Activated CD8-positive, alpha-beta memory T cell treated with anti-CD3 and anti-CD28 coated beads, Interleukin-2, amount 50 U/mL, for 4 hours (primary cell): ENCODE measurements at regions not wholly inside any gene's neighbourhood (a gene's known extent, or its start where the extent isn't known, plus 50 kb on each side); places are given as distances from the start of the nearest gene placed in this dataset.

Experiments used
- DNase-seq: peaks from one replicate; pipeline ENCODE4 v3.0.0-alpha.2; 2020

- DNase-seq = no peak
Observed at GRCh38 chr3:168884353-168884903, 779.1 kb downstream of the MECOM start.

- no peak for DNase-seq
Observed at GRCh38 chr3:168883145-168883544, 780.4 kb downstream of the MECOM start.

- DNase-seq = no peak
Observed at GRCh38 chr3:168881804-168882203, 781.7 kb downstream of the MECOM start.

GRCh38 chr3:168878655-168879054 lies 782.9 kb upstream of the GOLIM4 start:
- DNase-seq = no peak

GRCh38 chr3:168877899-168878298 lies 782.2 kb upstream of the GOLIM4 start:
- no peak for DNase-seq

- no peak for DNase-seq
Observed at GRCh38 chr3:168876346-168877035, 780.8 kb upstream of the GOLIM4 start.

GRCh38 chr3:168872826-168873225 lies 777.1 kb upstream of the GOLIM4 start:
- DNase-seq = no peak

- no peak for DNase-seq
Observed at GRCh38 chr3:168870892-168871291, 775.2 kb upstream of the GOLIM4 start.

- DNase-seq = no peak
Observed at GRCh38 chr3:168865022-168865551, 769.4 kb upstream of the GOLIM4 start.

- no peak for DNase-seq
Observed at GRCh38 chr3:168864107-168865021, 768.6 kb upstream of the GOLIM4 start.

- DNase-seq = no peak
Observed at GRCh38 chr3:168863561-168863960, 767.8 kb upstream of the GOLIM4 start.

- no peak for DNase-seq
Observed at GRCh38 chr3:168862466-168862865, 766.7 kb upstream of the GOLIM4 start.

GRCh38 chr3:168860592-168860991 lies 764.9 kb upstream of the GOLIM4 start:
- no peak for DNase-seq

GRCh38 chr3:168860028-168860427 lies 764.3 kb upstream of the GOLIM4 start:
- DNase-seq = no peak

- no peak for DNase-seq
Observed at GRCh38 chr3:168859574-168859973, 763.9 kb upstream of the GOLIM4 start.

GRCh38 chr3:168859143-168859542 lies 763.4 kb upstream of the GOLIM4 start:
- no peak for DNase-seq

- DNase-seq = no peak
Observed at GRCh38 chr3:168858327-168858726, 762.6 kb upstream of the GOLIM4 start.

- DNase-seq = no peak
Observed at GRCh38 chr3:168850109-168850508, 754.4 kb upstream of the GOLIM4 start.

- DNase-seq = no peak
Observed at GRCh38 chr3:168847291-168847883, 751.7 kb upstream of the GOLIM4 start.

- no peak for DNase-seq
Observed at GRCh38 chr3:168844894-168845482, 749.3 kb upstream of the GOLIM4 start.

GRCh38 chr3:168844472-168844871 lies 748.7 kb upstream of the GOLIM4 start:
- DNase-seq = no peak

- DNase-seq = no peak
Observed at GRCh38 chr3:168843481-168843880, 747.8 kb upstream of the GOLIM4 start.

- no peak for DNase-seq
Observed at GRCh38 chr3:168839653-168840052, 743.9 kb upstream of the GOLIM4 start.
